Activated T-helper 1 cell treated with anti-CD3 and anti-CD28 coated beads, Interleukin-12 subunit alpha, Interleukin-12 subunit beta, Interleukin-2, Interleukin-4 antibody, amounts not matched to agents 30 ng/mL and 10 ng/mL and 1 ng/mL, durations not matched to agents 14 hours and 24 hours and 36 hours (primary cell): ENCODE measurements at regions not wholly inside any gene's neighbourhood (a gene's known extent, or its start where the extent isn't known, plus 50 kb on each side); places are given as distances from the start of the nearest gene placed in this dataset.
A peak's percentile ranks its signal among the peaks of the same experiment; 100 is the strongest.

Experiments used
- DNase-seq: peaks from one replicate; pipeline ENCODE4 v3.0.0; 2021; ENCODE audit warnings: low spot score
- H3K27ac Mint-ChIP-seq: one replicate; pipeline ENCODE4 v1.8.0; 2021; ENCODE audit warnings: mild to moderate bottlenecking, mixed read lengths
- H3K27me3 Mint-ChIP-seq: one replicate; pipeline ENCODE4 v1.8.0; 2022; ENCODE audit warnings: mild to moderate bottlenecking, moderate library complexity, mixed read lengths; ENCODE audit not compliant: insufficient read depth
- H3K36me3 Mint-ChIP-seq: one replicate; pipeline ENCODE4 v1.8.0; 2021; ENCODE audit warnings: low read depth, mixed read lengths
- H3K4me1 Mint-ChIP-seq: one replicate; pipeline ENCODE4 v1.8.0; 2021; ENCODE audit warnings: low read depth, mixed read lengths
- H3K4me3 Mint-ChIP-seq: one replicate; pipeline ENCODE4 v1.8.0; 2021; ENCODE audit warnings: mild to moderate bottlenecking, moderate library complexity, mixed read lengths
- H3K9me3 Mint-ChIP-seq: one replicate; pipeline ENCODE4 v1.8.0; 2021; ENCODE audit warnings: mixed read lengths
- intact Hi-C: fragments of 100-400 bp; cut with micrococcal nuclease; formaldehyde crosslinking; loops from one replicate; pipeline ENCODE4 v1.15.1; 2024

- no peaks in the 10 kb centered on the region for H3K9me3 Mint-ChIP-seq
- no peaks in the 10 kb centered on the region for H3K36me3 Mint-ChIP-seq
- H3K4me1 Mint-ChIP-seq = no peaks in the 10 kb centered on the region
- H3K27ac Mint-ChIP-seq = no peak overlapping the region
- intact Hi-C loops = no loop called here
- DNase-seq = no peak
- H3K27me3 Mint-ChIP-seq = peaks cover 2% of the 10 kb centered on the region
- no peak overlapping the region for H3K4me3 Mint-ChIP-seq
Observed at GRCh38 chr14:49193332-49194065, 392.7 kb downstream of the RPS29 start.

GRCh38 chr14:49191380-49191779 is 394.8 kb downstream of the RPS29 start:
- no peak for DNase-seq
- Mint-ChIP-seq H3K27ac (no peak overlapping the region), H3K4me1 (no peaks in the 10 kb centered on the region), H3K4me3 (no peak overlapping the region), H3K27me3 (peaks cover 2% of the 10 kb centered on the region), H3K36me3 (no peaks in the 10 kb centered on the region), H3K9me3 (no peaks in the 10 kb centered on the region)
- intact Hi-C loops = no loop called here

- H3K4me1 Mint-ChIP-seq = no peaks in the 10 kb centered on the region
- intact Hi-C loops = no loop called here
- no peaks in the 10 kb centered on the region for H3K36me3 Mint-ChIP-seq
- H3K9me3 Mint-ChIP-seq = no peaks in the 10 kb centered on the region
- no peak overlapping the region for H3K4me3 Mint-ChIP-seq
- H3K27me3 Mint-ChIP-seq = peaks cover 2% of the 10 kb centered on the region
- no peak overlapping the region for H3K27ac Mint-ChIP-seq
- DNase-seq = no peak
Observed at GRCh38 chr14:49189375-49189774, 396.8 kb downstream of the RPS29 start.

- peaks cover 2% of the 10 kb centered on the region for H3K27me3 Mint-ChIP-seq
- H3K4me3 Mint-ChIP-seq = no peak overlapping the region
- no peak overlapping the region for H3K27ac Mint-ChIP-seq
- H3K36me3 Mint-ChIP-seq = no peaks in the 10 kb centered on the region
- no peak for DNase-seq
- H3K9me3 Mint-ChIP-seq = no peaks in the 10 kb centered on the region
- no peaks in the 10 kb centered on the region for H3K4me1 Mint-ChIP-seq
- intact Hi-C loops = no loop called here
Observed at GRCh38 chr14:49187799-49188198, 398.4 kb downstream of the RPS29 start.

GRCh38 chr14:49173765-49174373 is 412.3 kb downstream of the RPS29 start:
- H3K36me3 Mint-ChIP-seq = no peaks in the 10 kb centered on the region
- no peaks in the 10 kb centered on the region for H3K27me3 Mint-ChIP-seq
- H3K9me3 Mint-ChIP-seq = no peaks in the 10 kb centered on the region
- H3K4me1 Mint-ChIP-seq = no peaks in the 10 kb centered on the region
- H3K27ac Mint-ChIP-seq = no peak overlapping the region
- no peak overlapping the region for H3K4me3 Mint-ChIP-seq
- intact Hi-C loops = loop anchor here (5.0 kb wide), 1 partner anchor 777 kb away; no protein-coding TSS in a partner anchor
- peak; percentile 17 for DNase-seq

- intact Hi-C loops = no loop called here
- H3K9me3 Mint-ChIP-seq = no peaks in the 10 kb centered on the region
- no peaks in the 10 kb centered on the region for H3K4me1 Mint-ChIP-seq
- H3K4me3 Mint-ChIP-seq = no peak overlapping the region
- DNase-seq = no peak
- H3K36me3 Mint-ChIP-seq = no peaks in the 10 kb centered on the region
- H3K27ac Mint-ChIP-seq = no peak overlapping the region
- H3K27me3 Mint-ChIP-seq = no peaks in the 10 kb centered on the region
Observed at GRCh38 chr14:49164074-49164473, 422.1 kb downstream of the RPS29 start.

GRCh38 chr14:49160983-49161382 is 425.2 kb downstream of the RPS29 start:
- Mint-ChIP-seq H3K27me3 (no peaks in the 10 kb centered on the region), H3K27ac (no peak overlapping the region), H3K9me3 (no peaks in the 10 kb centered on the region), H3K36me3 (no peaks in the 10 kb centered on the region), H3K4me1 (no peaks in the 10 kb centered on the region), H3K4me3 (no peak overlapping the region)
- intact Hi-C loops = no loop called here
- DNase-seq = no peak

GRCh38 chr14:49159081-49159480 is 427.1 kb downstream of the RPS29 start:
- intact Hi-C loops = no loop called here
- Mint-ChIP-seq H3K27ac (no peak overlapping the region), H3K27me3 (no peaks in the 10 kb centered on the region), H3K9me3 (no peaks in the 10 kb centered on the region), H3K4me1 (no peaks in the 10 kb centered on the region), H3K36me3 (no peaks in the 10 kb centered on the region), H3K4me3 (no peak overlapping the region)
- no peak for DNase-seq

GRCh38 chr14:49139593-49139992 is 446.6 kb downstream of the RPS29 start:
- H3K4me3 Mint-ChIP-seq = no peak overlapping the region

GRCh38 chr14:49134940-49135339 is 451.2 kb downstream of the RPS29 start:
- Mint-ChIP-seq H3K36me3 (no peaks in the 10 kb centered on the region), H3K4me1 (no peaks in the 10 kb centered on the region), H3K4me3 (no peak overlapping the region), H3K27ac (no peak overlapping the region), H3K27me3 (peaks cover 2% of the 10 kb centered on the region), H3K9me3 (peaks cover 10% of the 10 kb centered on the region)
- intact Hi-C loops = no loop called here
- DNase-seq = no peak

More at GRCh38 chr14:49139593-49139992, 446.6 kb downstream of the RPS29 start:
- intact Hi-C loops = no loop called here
- H3K27ac Mint-ChIP-seq = no peak overlapping the region
- no peaks in the 10 kb centered on the region for H3K9me3 Mint-ChIP-seq
- no peak for DNase-seq
- no peaks in the 10 kb centered on the region for H3K4me1 Mint-ChIP-seq
- H3K36me3 Mint-ChIP-seq = no peaks in the 10 kb centered on the region
- H3K27me3 Mint-ChIP-seq = peaks cover 2% of the 10 kb centered on the region

GRCh38 chr14:49121246-49121645 is 464.9 kb downstream of the RPS29 start:
- intact Hi-C loops = no loop called here

GRCh38 chr14:49114161-49114893 is 471.9 kb downstream of the RPS29 start:
- intact Hi-C loops = no loop called here
- Mint-ChIP-seq H3K27me3 (no peaks in the 10 kb centered on the region), H3K4me1 (no peaks in the 10 kb centered on the region), H3K36me3 (no peaks in the 10 kb centered on the region), H3K4me3 (no peak overlapping the region), H3K9me3 (no peaks in the 10 kb centered on the region), H3K27ac (no peak overlapping the region)
- no peak for DNase-seq

More at GRCh38 chr14:49121246-49121645, 464.9 kb downstream of the RPS29 start:
- Mint-ChIP-seq H3K36me3 (no peaks in the 10 kb centered on the region), H3K9me3 (peaks cover 4% of the 10 kb centered on the region), H3K27me3 (no peaks in the 10 kb centered on the region), H3K27ac (no peak overlapping the region), H3K4me3 (no peak overlapping the region), H3K4me1 (no peaks in the 10 kb centered on the region)
- DNase-seq = no peak
